ENCODE measurements at regions not wholly inside any gene's neighbourhood (a gene's known extent, or its start where the extent isn't known, plus 50 kb on each side); places are given as distances from the start of the nearest gene placed in this dataset.

GRCh38 chr12:131616043-131616700 lies 94.7 kb upstream of the SFSWAP start:
- Histone ChIP-seq H3K4me1 (ENCODE audit: control extremely low read depth in 1 of 4, control insufficient read depth in 4 of 4, insufficient read depth in 4 of 4, low read length in 3 of 4) (no peaks in the 10 kb centered on the region), H3K4me3 (ENCODE audit: control insufficient read depth in 1 of 7, extremely low read depth in 1 of 7, insufficient read depth in 4 of 7, low read depth in 2 of 7, low read length in 6 of 7) (no peak overlapping the region), H3K27me3 (replicated peaks in 2 of 5; ENCODE audit: control insufficient read depth in 4 of 5, insufficient read depth in 5 of 5, low read length in 4 of 5) (peaks cover 0 to 36% (median 3%) of the 10 kb centered on the region in 5 experiments), H3K27ac (ENCODE audit: insufficient read depth in 1 of 2, low read depth in 1 of 2, low read length in 2 of 2, poor library complexity in 1 of 2, severe bottlenecking in 2 of 2) (no peak overlapping the region), H3K9me3 (ENCODE audit: control extremely low read depth in 1 of 5, control insufficient read depth in 4 of 5, insufficient read depth in 2 of 5, low read depth in 1 of 5, low read length in 4 of 5) (no peaks in the 10 kb centered on the region), H3K36me3 (ENCODE audit: control insufficient read depth in 4 of 4, insufficient read depth in 4 of 4, low read length in 3 of 4) (no peaks in the 10 kb centered on the region)
- WGBS (ENCODE audit: insufficient coverage), result 88% methylated on average over 17 of the region's 19 CpGs
- ChIA-PET POLR2A (no interaction called here), CTCF (no interaction called here)
- no peak for DNase-seq

- POLR2A ChIA-PET, result no interaction called here
- Histone ChIP-seq H3K36me3 (ENCODE audit: control insufficient read depth in 4 of 4, insufficient read depth in 4 of 4, low read length in 3 of 4) (no peaks in the 10 kb centered on the region), H3K27me3 (replicated peaks in 2 of 5; ENCODE audit: control insufficient read depth in 4 of 5, insufficient read depth in 5 of 5, low read length in 4 of 5) (peaks cover 0 to 41% (median 3%) of the 10 kb centered on the region in 5 experiments), H3K27ac (ENCODE audit: insufficient read depth in 1 of 2, low read depth in 1 of 2, low read length in 2 of 2, poor library complexity in 1 of 2, severe bottlenecking in 2 of 2) (no peak overlapping the region), H3K9me3 (ENCODE audit: control extremely low read depth in 1 of 5, control insufficient read depth in 4 of 5, insufficient read depth in 2 of 5, low read depth in 1 of 5, low read length in 4 of 5) (no peaks in the 10 kb centered on the region), H3K4me3 (ENCODE audit: control insufficient read depth in 1 of 7, extremely low read depth in 1 of 7, insufficient read depth in 4 of 7, low read depth in 2 of 7, low read length in 6 of 7) (no peak overlapping the region), H3K4me1 (ENCODE audit: control extremely low read depth in 1 of 4, control insufficient read depth in 4 of 4, insufficient read depth in 4 of 4, low read length in 3 of 4) (peaks cover 0 to 3% (median 2%) of the 10 kb centered on the region in 4 experiments)
- WGBS (ENCODE audit: insufficient coverage), result 87% methylated on average over 8 of the region's 11 CpGs
- no peak for DNase-seq
- CTCF ChIA-PET, result no interaction called here
Measured at GRCh38 chr12:131616738-131617137, 94.2 kb upstream of the SFSWAP start.

- H3K27me3 ChIP-seq (replicated peaks in 2 of 5; ENCODE audit: control insufficient read depth in 4 of 5, insufficient read depth in 5 of 5, low read length in 4 of 5), result peaks cover 0 to 42% (median 3%) of the 10 kb centered on the region in 5 experiments
- CTCF ChIA-PET, result no interaction called here
- H3K9me3 ChIP-seq (ENCODE audit: control extremely low read depth in 1 of 5, control insufficient read depth in 4 of 5, insufficient read depth in 2 of 5, low read depth in 1 of 5, low read length in 4 of 5), result no peaks in the 10 kb centered on the region
Measured at GRCh38 chr12:131617179-131617578, 93.7 kb upstream of the SFSWAP start.

GRCh38 chr12:131617596-131618302 lies 93.1 kb upstream of the SFSWAP start:
- POLR2A ChIA-PET, result no interaction called here
- Histone ChIP-seq H3K36me3 (ENCODE audit: control insufficient read depth in 4 of 4, insufficient read depth in 4 of 4, low read length in 3 of 4) (no peaks in the 10 kb centered on the region), H3K9me3 (ENCODE audit: control extremely low read depth in 1 of 5, control insufficient read depth in 4 of 5, insufficient read depth in 2 of 5, low read depth in 1 of 5, low read length in 4 of 5) (no peaks in the 10 kb centered on the region), H3K27me3 (replicated peaks in 2 of 5; ENCODE audit: control insufficient read depth in 4 of 5, insufficient read depth in 5 of 5, low read length in 4 of 5) (peaks cover 0 to 42% (median 3%) of the 10 kb centered on the region in 5 experiments), H3K4me3 (ENCODE audit: control insufficient read depth in 1 of 7, extremely low read depth in 1 of 7, insufficient read depth in 4 of 7, low read depth in 2 of 7, low read length in 6 of 7) (no peak overlapping the region), H3K4me1 (ENCODE audit: control extremely low read depth in 1 of 4, control insufficient read depth in 4 of 4, insufficient read depth in 4 of 4, low read length in 3 of 4) (peaks cover 0 to 8% (median 7%) of the 10 kb centered on the region in 4 experiments), H3K27ac (ENCODE audit: insufficient read depth in 1 of 2, low read depth in 1 of 2, low read length in 2 of 2, poor library complexity in 1 of 2, severe bottlenecking in 2 of 2) (no peak overlapping the region)
- CTCF ChIA-PET, result interaction anchor here (1.0 kb wide), 1 partner anchor 25 kb away, joined by 3 read pairs; no protein-coding TSS in a partner anchor
- 83% methylated on average over 19 of the region's 23 CpGs for WGBS (ENCODE audit: insufficient coverage)
- DNase-seq, result no peak

More at GRCh38 chr12:131617179-131617578, 93.7 kb upstream of the SFSWAP start:
- 93% methylated on average over 13 of the region's 15 CpGs for WGBS (ENCODE audit: insufficient coverage)
- Histone ChIP-seq H3K36me3 (ENCODE audit: control insufficient read depth in 4 of 4, insufficient read depth in 4 of 4, low read length in 3 of 4) (no peaks in the 10 kb centered on the region), H3K4me1 (ENCODE audit: control extremely low read depth in 1 of 4, control insufficient read depth in 4 of 4, insufficient read depth in 4 of 4, low read length in 3 of 4) (peaks cover 0 to 7% (median 6%) of the 10 kb centered on the region in 4 experiments), H3K4me3 (ENCODE audit: control insufficient read depth in 1 of 7, extremely low read depth in 1 of 7, insufficient read depth in 4 of 7, low read depth in 2 of 7, low read length in 6 of 7) (no peak overlapping the region), H3K27ac (ENCODE audit: insufficient read depth in 1 of 2, low read depth in 1 of 2, low read length in 2 of 2, poor library complexity in 1 of 2, severe bottlenecking in 2 of 2) (no peak overlapping the region)
- no peak for DNase-seq
- POLR2A ChIA-PET, result no interaction called here

- CTCF ChIA-PET, result interaction anchor here (1.0 kb wide), 1 partner anchor 26 kb away, joined by 3 read pairs; no protein-coding TSS in a partner anchor
- peak in 2 of 3 donors; percentile 42 to 55 for DNase-seq
- POLR2A ChIA-PET, result no interaction called here
- H3K4me3 ChIP-seq (ENCODE audit: control insufficient read depth in 1 of 7, extremely low read depth in 1 of 7, insufficient read depth in 4 of 7, low read depth in 2 of 7, low read length in 6 of 7), result no peak overlapping the region
- peaks cover 0 to 39% (median 3%) of the 10 kb centered on the region in 5 experiments for H3K27me3 ChIP-seq (replicated peaks in 2 of 5; ENCODE audit: control insufficient read depth in 4 of 5, insufficient read depth in 5 of 5, low read length in 4 of 5)
- no peaks in the 10 kb centered on the region for H3K9me3 ChIP-seq (ENCODE audit: control extremely low read depth in 1 of 5, control insufficient read depth in 4 of 5, insufficient read depth in 2 of 5, low read depth in 1 of 5, low read length in 4 of 5)
- H3K36me3 ChIP-seq (ENCODE audit: control insufficient read depth in 4 of 4, insufficient read depth in 4 of 4, low read length in 3 of 4), result no peaks in the 10 kb centered on the region
- no peak overlapping the region for H3K27ac ChIP-seq (ENCODE audit: insufficient read depth in 1 of 2, low read depth in 1 of 2, low read length in 2 of 2, poor library complexity in 1 of 2, severe bottlenecking in 2 of 2)
- H3K4me1 ChIP-seq (ENCODE audit: control extremely low read depth in 1 of 4, control insufficient read depth in 4 of 4, insufficient read depth in 4 of 4, low read length in 3 of 4), result peaks cover 0 to 8% (median 7%) of the 10 kb centered on the region in 4 experiments
- WGBS (ENCODE audit: insufficient coverage), result 29% methylated on average over 13 of the region's 14 CpGs
Measured at GRCh38 chr12:131618303-131618658, 92.6 kb upstream of the SFSWAP start.

GRCh38 chr12:131618701-131619100 lies 92.2 kb upstream of the SFSWAP start:
- WGBS (ENCODE audit: insufficient coverage), result 83% methylated on average over 6 of the region's 6 CpGs
- peaks cover 0 to 40% (median 3%) of the 10 kb centered on the region in 5 experiments for H3K27me3 ChIP-seq (replicated peaks in 2 of 5; ENCODE audit: control insufficient read depth in 4 of 5, insufficient read depth in 5 of 5, low read length in 4 of 5)
- DNase-seq, result no peak
- no peaks in the 10 kb centered on the region for H3K36me3 ChIP-seq (ENCODE audit: control insufficient read depth in 4 of 4, insufficient read depth in 4 of 4, low read length in 3 of 4)
- ChIA-PET POLR2A (no interaction called here), CTCF (no interaction called here)
- no peak overlapping the region for H3K27ac ChIP-seq (ENCODE audit: insufficient read depth in 1 of 2, low read depth in 1 of 2, low read length in 2 of 2, poor library complexity in 1 of 2, severe bottlenecking in 2 of 2)
- peaks cover 0 to 8% (median 7%) of the 10 kb centered on the region in 4 experiments for H3K4me1 ChIP-seq (ENCODE audit: control extremely low read depth in 1 of 4, control insufficient read depth in 4 of 4, insufficient read depth in 4 of 4, low read length in 3 of 4)
- no peak overlapping the region for H3K4me3 ChIP-seq (ENCODE audit: control insufficient read depth in 1 of 7, extremely low read depth in 1 of 7, insufficient read depth in 4 of 7, low read depth in 2 of 7, low read length in 6 of 7)
- H3K9me3 ChIP-seq (ENCODE audit: control extremely low read depth in 1 of 5, control insufficient read depth in 4 of 5, insufficient read depth in 2 of 5, low read depth in 1 of 5, low read length in 4 of 5), result no peaks in the 10 kb centered on the region

- Histone ChIP-seq H3K4me3 (ENCODE audit: control insufficient read depth in 1 of 7, extremely low read depth in 1 of 7, insufficient read depth in 4 of 7, low read depth in 2 of 7, low read length in 6 of 7) (no peak overlapping the region), H3K4me1 (ENCODE audit: control extremely low read depth in 1 of 4, control insufficient read depth in 4 of 4, insufficient read depth in 4 of 4, low read length in 3 of 4) (peaks cover 0 to 8% (median 7%) of the 10 kb centered on the region in 4 experiments), H3K9me3 (ENCODE audit: control extremely low read depth in 1 of 5, control insufficient read depth in 4 of 5, insufficient read depth in 2 of 5, low read depth in 1 of 5, low read length in 4 of 5) (no peaks in the 10 kb centered on the region), H3K27ac (ENCODE audit: insufficient read depth in 1 of 2, low read depth in 1 of 2, low read length in 2 of 2, poor library complexity in 1 of 2, severe bottlenecking in 2 of 2) (no peak overlapping the region), H3K27me3 (replicated peaks in 2 of 5; ENCODE audit: control insufficient read depth in 4 of 5, insufficient read depth in 5 of 5, low read length in 4 of 5) (peaks cover 0 to 44% (median 3%) of the 10 kb centered on the region in 5 experiments), H3K36me3 (ENCODE audit: control insufficient read depth in 4 of 4, insufficient read depth in 4 of 4, low read length in 3 of 4) (no peaks in the 10 kb centered on the region)
- WGBS (ENCODE audit: insufficient coverage), result 79% methylated on average over 9 of the region's 12 CpGs
- ChIA-PET CTCF (no interaction called here), POLR2A (no interaction called here)
- DNase-seq, result no peak
Measured at GRCh38 chr12:131619106-131619642, 91.7 kb upstream of the SFSWAP start.
